A549 (cell line): ENCODE measurements at regions not wholly inside any gene's neighbourhood (a gene's known extent, or its start where the extent isn't known, plus 50 kb on each side); places are given as distances from the start of the nearest gene placed in this dataset.

Experiments used
- CEBPB ChIP-seq, 2 experiments: fragments of >200 bp in 1 of 2; sonication (Bioruptor Twin) in 1 of 2; formaldehyde crosslinking in 1 of 2; IDR thresholded peaks; 2 replicates each; pipeline ENCODE4 v1.6.1; 2012 to 2016
- EP300 ChIP-seq, 2 experiments: fragments of >200 bp; sonication (Bioruptor Twin); formaldehyde crosslinking; IDR thresholded peaks; 2 replicates in 1 of 2; 3 replicates in 1 of 2; pipeline ENCODE4 v1.6.1; 2016 to 2017
- JUN ChIP-seq, 2 experiments: fragments of >200 bp; sonication (Bioruptor Twin); formaldehyde crosslinking; IDR thresholded peaks; 2 replicates in 1 of 2; 3 replicates in 1 of 2; pipeline ENCODE4 v1.6.1; 2016 to 2017
- JUNB ChIP-seq: fragments of >200 bp; sonication (Bioruptor Twin); formaldehyde crosslinking; IDR thresholded peaks from 2 replicates; pipeline ENCODE4 v1.6.1; 2016
- NFE2L2 ChIP-seq: fragments of 150-350 bp; conservative IDR thresholded peaks from 2 replicates; pipeline ENCODE4 v1.6.1; 2014; ENCODE audit warnings: low read length
- POLR2A ChIP-seq: IDR thresholded peaks from 2 replicates; pipeline ENCODE4 v1.6.1; 2012; ENCODE audit warnings: mild to moderate bottlenecking, low read length
- RCOR1 ChIP-seq: fragments of 150-350 bp; IDR thresholded peaks from 2 replicates; pipeline ENCODE4 v1.6.1; 2014; ENCODE audit warnings: antibody characterized with exemption, low read length, low read depth
- SMC3 ChIP-seq: fragments of >200 bp; sonication (Bioruptor Twin); formaldehyde crosslinking; IDR thresholded peaks from 3 replicates; pipeline ENCODE4 v1.6.1; 2018; ENCODE audit warnings: inconsistent platforms
- ZFP36 ChIP-seq: fragments of 450-650 bp; IDR thresholded peaks from 2 replicates; pipeline ENCODE4 v1.6.1; 2014; ENCODE audit warnings: borderline replicate concordance; ENCODE audit not compliant: partially characterized antibody
- TF ChIP-seq, protein P1 (sequence below): fragments of >200 bp; sonication (Bioruptor Twin); formaldehyde crosslinking; IDR thresholded peaks from 3 replicates; pipeline ENCODE4 v1.5.1; 2016
- TF ChIP-seq, protein P2 (sequence below): IDR thresholded peaks from 2 replicates; pipeline ENCODE4 v1.6.1; 2012
- TF ChIP-seq, protein P3 (sequence below): fragments of 450-650 bp; IDR thresholded peaks from 2 replicates; pipeline ENCODE4 v1.6.1; 2014; ENCODE audit warnings: antibody characterized with exemption
- TF ChIP-seq, protein P4 (sequence below): IDR thresholded peaks from 2 replicates; pipeline ENCODE4 v1.6.1; 2012

DNA sequence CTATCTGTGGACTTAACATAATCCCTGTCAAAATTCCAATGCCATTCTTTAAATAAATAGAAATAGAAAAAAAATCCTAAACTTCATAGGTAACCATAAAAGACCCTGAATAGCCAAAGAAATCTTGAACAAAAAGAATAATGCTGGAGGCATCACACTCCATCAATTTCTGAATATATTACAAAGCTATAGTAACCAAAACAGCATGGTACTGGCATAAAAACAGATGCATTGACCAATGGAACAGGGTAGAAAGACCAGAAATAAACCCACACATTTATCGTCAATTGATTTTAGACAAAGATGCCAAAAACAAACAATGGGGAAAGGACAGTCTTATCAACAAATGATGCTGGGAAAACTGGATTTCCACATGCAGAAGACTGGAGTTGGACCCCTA is 205.7 kb downstream of the VAPA start:
- TF ChIP-seq, protein P1, sequence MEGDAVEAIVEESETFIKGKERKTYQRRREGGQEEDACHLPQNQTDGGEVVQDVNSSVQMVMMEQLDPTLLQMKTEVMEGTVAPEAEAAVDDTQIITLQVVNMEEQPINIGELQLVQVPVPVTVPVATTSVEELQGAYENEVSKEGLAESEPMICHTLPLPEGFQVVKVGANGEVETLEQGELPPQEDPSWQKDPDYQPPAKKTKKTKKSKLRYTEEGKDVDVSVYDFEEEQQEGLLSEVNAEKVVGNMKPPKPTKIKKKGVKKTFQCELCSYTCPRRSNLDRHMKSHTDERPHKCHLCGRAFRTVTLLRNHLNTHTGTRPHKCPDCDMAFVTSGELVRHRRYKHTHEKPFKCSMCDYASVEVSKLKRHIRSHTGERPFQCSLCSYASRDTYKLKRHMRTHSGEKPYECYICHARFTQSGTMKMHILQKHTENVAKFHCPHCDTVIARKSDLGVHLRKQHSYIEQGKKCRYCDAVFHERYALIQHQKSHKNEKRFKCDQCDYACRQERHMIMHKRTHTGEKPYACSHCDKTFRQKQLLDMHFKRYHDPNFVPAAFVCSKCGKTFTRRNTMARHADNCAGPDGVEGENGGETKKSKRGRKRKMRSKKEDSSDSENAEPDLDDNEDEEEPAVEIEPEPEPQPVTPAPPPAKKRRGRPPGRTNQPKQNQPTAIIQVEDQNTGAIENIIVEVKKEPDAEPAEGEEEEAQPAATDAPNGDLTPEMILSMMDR, result no peak
- TF ChIP-seq, protein P2, sequence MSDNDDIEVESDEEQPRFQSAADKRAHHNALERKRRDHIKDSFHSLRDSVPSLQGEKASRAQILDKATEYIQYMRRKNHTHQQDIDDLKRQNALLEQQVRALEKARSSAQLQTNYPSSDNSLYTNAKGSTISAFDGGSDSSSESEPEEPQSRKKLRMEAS, result no peak
- TF ChIP-seq POLR2A (no peak), RCOR1 (no peak), CEBPB (IDR thresholded peaks at IDR 0.05) (no peak), EP300 (IDR thresholded peaks at IDR 0.05) (no peak), JUN (IDR thresholded peaks at IDR 0.05) (no peak), SMC3 (no peak), NFE2L2 (no peak), ZFP36 (no peak), JUNB (no peak)
- TF ChIP-seq, protein P3, sequence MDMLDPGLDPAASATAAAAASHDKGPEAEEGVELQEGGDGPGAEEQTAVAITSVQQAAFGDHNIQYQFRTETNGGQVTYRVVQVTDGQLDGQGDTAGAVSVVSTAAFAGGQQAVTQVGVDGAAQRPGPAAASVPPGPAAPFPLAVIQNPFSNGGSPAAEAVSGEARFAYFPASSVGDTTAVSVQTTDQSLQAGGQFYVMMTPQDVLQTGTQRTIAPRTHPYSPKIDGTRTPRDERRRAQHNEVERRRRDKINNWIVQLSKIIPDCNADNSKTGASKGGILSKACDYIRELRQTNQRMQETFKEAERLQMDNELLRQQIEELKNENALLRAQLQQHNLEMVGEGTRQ, result no peak
- TF ChIP-seq, protein P4, sequence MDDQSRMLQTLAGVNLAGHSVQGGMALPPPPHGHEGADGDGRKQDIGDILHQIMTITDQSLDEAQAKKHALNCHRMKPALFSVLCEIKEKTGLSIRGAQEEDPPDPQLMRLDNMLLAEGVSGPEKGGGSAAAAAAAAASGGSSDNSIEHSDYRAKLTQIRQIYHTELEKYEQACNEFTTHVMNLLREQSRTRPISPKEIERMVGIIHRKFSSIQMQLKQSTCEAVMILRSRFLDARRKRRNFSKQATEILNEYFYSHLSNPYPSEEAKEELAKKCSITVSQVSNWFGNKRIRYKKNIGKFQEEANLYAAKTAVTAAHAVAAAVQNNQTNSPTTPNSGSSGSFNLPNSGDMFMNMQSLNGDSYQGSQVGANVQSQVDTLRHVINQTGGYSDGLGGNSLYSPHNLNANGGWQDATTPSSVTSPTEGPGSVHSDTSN, result no peak
